Stimulated activated CD4-positive, alpha-beta T cell treated with anti-CD3 and anti-CD28 coated beads, TNF-alpha, amount 100 ng/mL, for 24 hours (primary cell): ENCODE measurements at regions not wholly inside any gene's neighbourhood (a gene's known extent, or its start where the extent isn't known, plus 50 kb on each side); places are given as distances from the start of the nearest gene placed in this dataset.
"Not testable (repeated sequence)": the region's sequence is repeated elsewhere in the genome, so short reads cannot be mapped to it uniquely, and the experiment has no call there.

Experiments used
- DNase-seq, 3 experiments: peaks; one replicate each; pipeline ENCODE4 v3.0.0-alpha.2; 2020; ENCODE audit warnings: low read depth in 3 of 3

DNA sequence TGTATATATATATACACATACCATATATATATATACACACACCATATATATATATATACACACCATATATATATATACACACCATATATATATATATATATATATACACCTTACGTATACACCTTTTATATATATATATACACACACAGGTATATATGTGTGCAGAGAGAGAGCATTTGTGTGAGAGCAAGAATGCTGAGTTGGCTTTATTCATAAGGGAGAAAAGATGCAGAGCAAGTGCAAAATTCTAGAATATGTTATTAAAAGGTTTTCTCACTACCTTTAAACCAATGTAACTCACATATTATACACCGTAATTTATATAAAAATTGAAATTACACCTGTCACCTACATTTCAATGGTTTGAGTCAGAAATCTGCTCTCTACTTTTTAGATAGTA is 107.2 kb upstream of the ALCAM start:
- no peak for DNase-seq

DNA sequence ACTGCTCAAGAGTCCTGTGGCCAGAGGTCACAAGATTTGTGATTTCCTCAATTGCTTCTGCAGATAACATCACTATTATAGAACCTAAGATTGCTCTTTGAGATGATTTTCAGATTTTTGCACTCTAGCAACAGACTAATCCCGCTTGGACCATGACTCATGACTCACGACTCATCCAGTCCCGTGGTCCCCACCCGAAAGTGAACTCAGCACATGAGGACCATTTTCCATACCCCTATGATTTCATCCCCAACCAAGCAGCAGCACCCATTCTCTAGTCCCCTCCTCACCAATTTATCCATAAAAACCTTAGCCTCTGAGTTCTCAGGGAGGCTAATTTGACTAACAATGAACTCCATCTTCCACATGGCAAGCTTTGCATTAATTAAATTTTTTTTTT is 106.3 kb upstream of the ALCAM start:
- no peak for DNase-seq

DNA sequence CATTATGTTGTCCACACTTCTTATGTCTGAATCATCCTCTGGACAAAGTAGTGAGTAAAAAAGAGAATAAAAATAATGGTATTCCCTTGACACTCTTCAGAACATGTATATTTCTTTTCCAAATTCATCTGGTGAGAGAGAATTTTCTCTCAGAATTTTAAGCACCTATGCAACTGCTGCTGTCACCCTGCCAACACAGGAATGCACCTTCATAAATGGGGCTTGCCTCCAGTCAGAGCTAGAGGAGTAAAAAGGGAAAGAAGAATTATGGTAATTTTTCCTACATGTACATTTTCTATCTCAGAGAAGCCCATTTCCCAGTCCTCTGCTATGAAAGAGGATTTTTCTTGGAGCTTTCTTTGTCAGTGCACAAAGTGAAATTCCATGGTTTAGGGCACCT is 92.2 kb upstream of the ALCAM start:
- DNase-seq, result no peak

DNA sequence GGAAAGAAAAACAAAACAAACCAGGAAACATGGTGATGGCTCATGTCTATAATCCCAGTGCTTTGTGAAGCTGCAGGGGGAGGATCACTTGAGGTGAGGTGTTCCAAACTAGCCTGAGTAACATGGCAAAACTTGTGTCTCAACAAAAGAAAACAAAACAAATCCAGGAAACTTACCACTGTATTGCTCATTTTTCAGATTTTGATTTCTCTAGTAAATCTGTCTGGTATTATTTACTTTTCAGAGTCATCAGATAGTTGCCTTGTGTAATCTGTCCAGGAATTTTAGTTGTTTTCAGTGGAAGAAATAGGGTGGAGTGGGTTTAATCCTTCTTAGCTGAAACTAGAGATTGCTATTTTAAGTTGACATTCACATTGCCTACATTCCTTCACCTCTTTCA is 91.8 kb upstream of the ALCAM start:
- no peak for DNase-seq

DNA sequence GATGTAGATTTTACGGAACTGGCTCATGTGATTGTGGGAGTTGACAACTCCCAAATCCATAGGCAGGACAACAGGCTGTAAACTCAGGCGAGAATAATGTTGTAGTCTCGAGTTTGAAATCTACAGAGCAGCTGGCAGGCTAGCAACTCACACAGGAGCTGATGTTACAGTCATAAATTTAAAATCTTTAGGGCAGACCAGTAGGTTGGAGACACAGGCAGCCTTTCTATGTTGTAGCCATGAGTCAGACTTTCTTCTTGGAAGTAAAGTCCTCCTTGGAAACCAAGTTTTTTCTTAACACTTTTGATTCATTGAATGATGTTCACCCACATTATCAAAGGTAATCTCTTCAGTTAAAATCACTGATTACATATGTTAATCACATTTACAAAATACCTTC is 89.1 kb upstream of the ALCAM start:
- no peak for DNase-seq

DNA sequence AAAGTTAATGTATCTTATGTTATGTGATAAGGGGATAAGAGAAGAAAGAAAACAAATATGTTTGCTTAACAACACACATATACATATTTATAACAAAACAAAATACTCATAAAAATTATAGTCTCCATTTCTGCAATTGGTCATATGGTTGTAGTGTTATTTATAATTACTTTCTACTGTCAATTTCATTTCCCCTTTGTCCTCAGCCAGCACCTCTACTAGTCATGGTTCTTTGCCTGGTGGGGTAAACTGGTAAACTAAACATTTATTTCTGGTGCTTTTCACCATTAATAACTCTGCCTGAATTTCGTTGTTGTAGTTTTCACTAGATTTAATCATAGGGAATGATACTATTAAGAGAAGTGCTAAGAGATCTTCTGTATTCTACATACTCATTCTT is 88.0 kb upstream of the ALCAM start:
- DNase-seq, result no peak

DNA sequence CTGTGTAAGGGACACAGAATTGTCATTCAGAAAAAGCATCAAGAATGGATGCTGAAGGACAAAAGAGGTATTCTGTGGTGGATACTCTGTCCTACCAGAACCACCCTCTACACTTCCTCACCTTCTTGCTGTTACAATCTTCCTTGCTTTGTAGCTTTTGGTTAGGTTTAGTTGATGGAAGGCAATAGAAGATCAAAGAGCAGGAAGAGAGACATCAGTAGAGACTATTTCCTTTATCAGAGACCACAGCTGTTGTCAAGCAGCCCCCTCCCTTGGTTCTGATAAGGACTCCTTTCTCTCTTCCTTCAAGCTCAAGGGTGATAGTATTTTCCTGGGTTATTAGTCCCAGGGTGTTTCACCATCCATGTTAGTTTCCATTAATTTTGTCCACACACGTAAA is 84.7 kb upstream of the ALCAM start:
- DNase-seq, result no peak

DNA sequence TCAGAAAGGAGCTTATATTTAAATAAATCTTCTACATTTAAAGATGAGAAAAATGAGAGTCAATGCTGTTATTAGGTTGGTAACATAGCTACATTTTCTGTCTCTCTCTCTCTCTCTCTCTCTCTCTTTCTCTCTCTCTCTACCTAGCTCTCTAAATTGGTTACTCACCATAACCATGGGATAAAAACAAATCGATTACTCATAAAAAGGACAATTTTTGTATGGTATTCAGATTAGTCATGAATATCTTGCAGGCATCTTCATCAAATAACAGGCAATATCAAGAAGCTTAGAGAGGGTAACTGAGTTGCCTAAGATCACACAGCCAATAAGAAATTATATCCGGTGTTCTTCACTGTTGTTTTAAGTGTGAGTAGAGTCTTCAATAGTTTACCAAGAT is 81.8 kb upstream of the ALCAM start:
- no peak for DNase-seq

DNA sequence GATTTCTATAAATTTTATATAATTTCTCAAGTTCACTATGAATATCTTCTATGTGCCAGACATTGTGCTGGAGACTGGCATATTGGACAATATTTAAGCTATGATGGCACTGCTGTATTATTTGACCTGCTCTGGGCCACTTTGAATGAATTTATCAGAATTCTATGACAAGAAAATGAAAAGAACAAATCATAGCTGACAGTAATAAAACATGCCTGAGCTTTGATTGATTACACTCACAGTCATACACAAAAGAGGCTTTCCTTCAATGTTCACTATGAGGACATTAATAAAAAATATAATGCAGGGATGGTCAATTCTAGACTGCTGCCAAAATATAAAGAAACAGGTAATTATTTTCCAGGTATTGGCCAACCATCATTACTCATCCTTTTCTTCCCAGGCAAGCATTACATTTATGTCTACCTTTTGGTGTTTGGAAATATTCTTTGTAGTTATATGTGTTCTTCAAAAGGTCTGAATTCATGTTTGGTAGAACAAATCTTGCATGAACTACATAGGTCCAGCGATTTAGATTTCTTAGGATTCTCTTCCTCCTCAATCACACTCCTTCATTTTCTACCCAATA is 81.0 kb upstream of the ALCAM start:
- DNase-seq, result no peak

DNA sequence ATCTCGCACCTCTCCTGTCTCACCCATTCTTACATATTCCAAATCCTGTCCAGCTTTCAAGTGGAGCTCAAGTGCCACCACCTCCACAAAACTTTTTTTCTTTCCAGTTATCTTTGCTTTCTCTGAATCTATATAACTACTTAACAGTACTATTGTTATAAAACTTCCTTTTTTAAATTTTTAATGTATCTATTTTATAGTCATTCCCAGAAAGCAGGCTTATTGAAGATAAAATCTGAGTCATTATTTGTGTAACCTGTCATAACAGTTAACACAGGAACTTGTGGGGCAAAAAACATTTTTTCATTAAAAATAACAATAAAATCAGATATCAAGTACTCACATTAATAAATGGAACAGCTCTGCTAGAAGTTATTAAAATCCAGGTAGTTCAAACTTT is 73.3 kb upstream of the ALCAM start:
- DNase-seq, result no peak

DNA sequence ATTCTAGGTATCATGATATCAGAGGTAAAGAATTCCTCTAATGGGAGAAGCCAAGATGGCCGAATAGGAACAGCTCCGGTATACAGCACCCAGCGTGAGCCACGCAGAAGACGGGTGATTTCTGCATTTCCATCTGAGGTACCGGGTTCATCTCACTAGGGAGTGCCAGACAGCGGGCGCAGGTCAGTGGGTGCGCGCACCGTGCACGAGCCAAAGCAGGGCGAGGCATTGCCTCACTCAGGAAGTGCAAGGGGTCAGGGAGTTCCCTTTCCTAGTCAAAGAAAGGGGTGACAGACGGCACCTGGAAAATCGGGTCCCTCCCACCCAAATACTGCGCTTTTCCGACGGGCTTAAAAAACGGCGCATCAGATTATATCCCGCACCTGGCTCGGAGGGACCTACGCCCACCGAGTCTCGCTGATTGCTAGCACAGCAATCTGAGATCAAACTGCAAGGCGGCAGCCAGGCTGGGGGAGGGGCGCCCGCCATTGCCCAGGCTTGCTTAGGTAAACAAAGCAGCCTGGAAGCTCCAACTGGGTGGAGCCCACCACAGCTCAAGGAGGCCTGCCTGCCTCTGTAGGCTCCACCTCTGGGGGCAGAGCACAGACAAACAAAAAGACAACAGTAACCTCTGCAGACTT is 70.4 kb upstream of the ALCAM start:
- DNase-seq, result not testable (repeated sequence)

DNA sequence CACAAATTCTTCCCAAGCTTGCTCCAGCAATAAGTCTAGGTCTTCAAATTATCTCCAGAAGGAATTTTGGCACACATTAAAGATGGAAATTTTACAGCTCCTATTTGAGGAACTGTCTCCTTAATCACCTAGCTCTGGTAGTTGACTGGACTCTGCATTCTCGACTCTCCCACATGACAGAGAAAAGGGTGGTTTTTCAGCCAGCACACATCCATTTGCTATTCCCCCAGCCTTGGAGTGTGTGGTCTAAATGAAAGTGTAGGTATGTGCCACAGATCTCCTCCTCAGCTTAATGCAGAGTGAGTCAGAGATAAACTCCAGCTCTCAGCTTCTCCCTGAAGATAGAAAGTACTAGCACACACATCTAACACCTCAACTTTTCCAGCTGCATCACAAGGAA is 62.2 kb upstream of the ALCAM start:
- DNase-seq, result no peak

DNA sequence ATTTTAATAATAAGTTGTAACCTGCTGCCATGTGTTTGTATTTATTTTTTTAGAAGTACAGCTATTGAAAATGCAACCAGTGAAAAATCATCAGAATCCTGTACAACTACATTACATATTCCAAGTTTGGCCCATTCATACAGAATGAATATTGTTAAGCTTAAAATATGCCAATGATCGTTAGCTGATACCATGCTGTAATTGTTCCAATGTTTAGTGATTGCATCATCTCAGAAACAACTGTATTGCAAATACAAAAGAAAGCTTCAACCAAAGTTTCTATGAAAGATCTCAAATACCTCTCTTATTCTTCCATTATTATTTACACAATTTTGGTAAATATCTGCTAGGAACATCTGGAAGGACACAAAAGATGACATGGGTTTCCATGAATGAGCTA is 51.6 kb upstream of the ALCAM start:
- DNase-seq, result no peak

DNA sequence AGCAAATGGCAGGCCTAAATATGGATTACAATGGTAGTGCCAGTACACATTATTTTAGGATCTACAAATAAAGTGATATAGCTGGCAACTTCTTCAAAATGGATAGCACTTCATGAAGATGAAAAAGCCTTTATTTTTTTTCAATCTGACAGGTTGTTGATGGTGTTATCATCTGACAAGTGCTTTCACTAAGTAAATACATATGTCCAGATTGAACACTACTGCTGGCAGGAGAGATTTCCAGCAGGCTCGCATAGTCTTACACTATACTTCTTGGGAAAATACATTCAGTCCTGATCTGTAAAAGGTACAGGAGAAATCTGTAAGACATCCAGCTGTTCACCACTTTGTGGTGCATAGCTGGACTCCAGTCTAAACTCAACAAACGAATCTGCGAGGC is 50.9 kb upstream of the ALCAM start:
- DNase-seq, result no peak

DNA sequence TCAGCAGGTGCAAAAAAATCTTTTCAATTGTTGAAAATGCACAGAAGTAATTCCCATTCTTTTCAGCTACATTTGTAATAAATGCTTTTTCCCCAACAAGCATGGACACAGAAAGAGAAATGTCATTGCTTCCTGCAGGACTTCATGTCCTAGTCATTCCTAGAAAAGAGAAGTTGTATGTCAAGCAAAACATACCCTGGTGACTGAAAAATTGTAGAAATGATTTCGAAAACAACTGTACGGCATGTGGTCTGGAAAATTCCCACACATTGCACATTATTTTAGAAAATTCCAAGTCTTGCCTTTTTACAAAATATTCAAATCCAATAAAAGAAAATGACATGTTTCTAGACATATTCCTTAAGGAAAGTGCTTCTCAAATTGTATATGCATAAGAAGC is 50.4 kb upstream of the ALCAM start:
- DNase-seq, result no peak
